Stimulated activated CD4-positive, alpha-beta T cell treated with anti-CD3 and anti-CD28 coated beads, Interleukin-15, amount 100 ng/mL, for 1 hour (primary cell): ENCODE measurements at regions not wholly inside any gene's neighbourhood (a gene's known extent, or its start where the extent isn't known, plus 50 kb on each side); places are given as distances from the start of the nearest gene placed in this dataset.
"Not testable (repeated sequence)": the region's sequence is repeated elsewhere in the genome, so short reads cannot be mapped to it uniquely, and the experiment has no call there.

ENCODE experiments used
- DNase-seq, 2 donors: peaks; one replicate each; pipeline ENCODE4 v3.0.0-alpha.2; 2020; ENCODE audit warnings: low read depth in 1 of 2, low spot score in 1 of 2

DNA sequence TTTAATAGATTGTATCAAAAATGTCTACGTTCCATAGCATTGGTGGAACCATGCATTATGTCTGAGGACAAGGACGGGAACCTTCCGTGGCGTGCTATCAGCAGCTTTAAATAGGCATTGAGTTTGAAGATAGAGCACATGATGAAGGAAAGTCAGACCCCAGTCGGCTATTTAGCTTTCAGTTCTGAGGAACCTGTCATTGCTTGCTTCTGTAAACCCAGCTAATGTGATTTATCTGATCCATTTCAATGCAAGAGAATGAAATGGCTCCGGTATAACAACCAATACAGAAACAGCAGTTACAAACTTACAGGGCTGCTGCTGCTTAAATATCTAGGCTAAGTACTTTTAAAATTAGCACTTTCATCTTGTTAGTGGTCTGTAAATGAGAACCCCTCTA lies 503.3 kb downstream of the RNF144A start:
- no peak for DNase-seq

DNA sequence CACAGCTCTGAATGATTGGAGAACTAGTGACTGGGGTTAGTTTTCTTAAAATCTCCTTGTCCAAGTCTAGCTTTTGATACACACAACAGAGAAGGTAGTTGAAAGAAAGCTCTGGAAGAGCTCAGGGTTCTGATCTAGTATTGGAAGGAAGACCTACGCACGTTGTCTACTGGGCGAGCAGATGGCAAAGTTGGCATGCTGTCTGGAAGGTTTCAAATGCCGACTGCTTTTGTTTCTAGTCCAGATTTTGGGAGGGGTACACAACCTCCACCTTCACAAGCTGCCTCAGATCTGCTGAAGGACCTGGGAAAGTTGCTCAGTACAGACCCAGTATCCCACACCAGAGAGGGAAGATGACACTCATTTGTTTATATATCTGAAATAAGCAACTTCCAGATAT lies 507.3 kb downstream of the RNF144A start:
- DNase-seq = no peak

- no peak for DNase-seq
Measured at GRCh38 chr2:7427293-7428060, 510.3 kb downstream of the RNF144A start.

GRCh38 chr2:7428454-7429204 lies 511.4 kb downstream of the RNF144A start:
- DNase-seq = no peak

DNA sequence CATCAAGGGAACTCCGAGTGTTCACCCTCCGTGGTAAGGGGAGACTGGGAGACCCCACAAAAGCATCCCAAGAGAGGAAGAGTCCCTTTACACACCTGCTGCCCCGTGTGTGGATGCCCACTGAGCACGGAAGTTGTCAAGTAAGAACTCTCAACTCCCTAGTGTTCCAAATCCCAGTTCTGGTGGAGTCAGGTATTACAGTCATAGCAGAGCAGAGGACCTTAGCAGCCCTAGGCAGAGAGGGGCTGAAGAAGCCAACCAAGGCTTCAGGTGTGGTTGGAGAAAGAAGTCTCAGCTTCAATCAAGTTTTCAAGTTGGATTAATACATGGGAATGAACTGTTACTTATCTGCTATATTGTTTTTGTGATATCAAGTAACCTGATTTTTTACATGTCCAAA lies 512.5 kb downstream of the RNF144A start:
- no peak for DNase-seq

DNA sequence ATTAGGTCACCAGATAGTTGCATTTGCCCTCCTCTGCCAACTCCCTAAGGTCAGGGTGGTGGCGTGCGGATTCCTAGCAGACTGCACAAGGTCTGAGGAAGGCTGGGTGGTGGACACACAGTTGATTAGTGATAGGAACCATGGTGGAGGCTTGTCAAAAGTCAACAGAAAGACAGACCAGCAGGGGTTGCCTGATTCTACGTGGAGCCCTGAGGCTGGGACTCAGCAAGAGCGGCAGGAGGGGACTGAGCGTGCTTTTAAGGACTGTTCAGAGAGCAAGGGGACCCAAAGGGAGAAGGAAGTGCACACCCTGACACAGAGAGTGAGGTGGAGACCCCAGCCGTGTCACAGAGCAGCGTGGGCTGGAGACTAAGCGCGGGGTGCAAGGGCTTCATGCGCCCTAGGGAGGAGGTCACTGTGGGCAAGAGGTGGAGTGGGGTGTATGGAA lies 513.2 kb downstream of the RNF144A start:
- no peak for DNase-seq

DNA sequence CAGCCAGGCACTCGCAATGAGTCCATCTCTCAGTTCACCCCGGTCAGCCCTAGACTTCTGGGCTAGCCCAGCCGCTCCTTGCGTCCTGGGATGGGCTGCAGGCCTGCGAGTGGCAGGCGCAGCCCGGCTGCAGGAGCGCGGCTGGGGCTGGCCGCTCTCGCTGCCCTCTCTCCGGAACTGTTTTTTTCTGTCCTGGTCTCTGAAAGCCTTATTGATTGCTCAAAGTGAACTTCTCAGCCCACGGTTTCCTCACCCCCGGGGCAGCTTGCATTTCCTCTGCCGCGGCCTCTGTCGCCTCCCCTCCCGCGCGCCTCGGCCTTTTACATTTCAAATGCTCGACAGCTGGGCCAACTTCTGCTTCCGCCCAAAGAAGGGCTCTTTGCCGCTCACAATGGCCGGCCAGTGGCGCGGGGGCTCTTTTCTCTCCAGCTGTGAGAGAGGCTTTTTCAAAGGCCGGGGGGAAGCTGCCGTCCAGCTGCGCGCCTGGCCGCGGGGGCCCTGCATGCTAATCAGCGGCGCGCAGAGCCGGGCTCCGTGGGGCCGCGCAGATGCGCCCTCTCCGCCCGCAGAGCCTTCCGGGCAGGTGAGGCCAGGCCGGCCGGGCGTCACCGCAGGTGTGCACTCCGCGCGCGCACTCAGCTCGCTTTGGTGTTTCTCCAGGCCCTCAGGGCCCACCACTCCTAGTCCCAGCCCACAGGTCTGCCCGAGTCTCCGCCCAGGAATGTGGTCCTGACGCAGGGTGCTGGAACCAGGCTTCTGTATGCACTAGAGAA lies 513.8 kb downstream of the RNF144A start:
- DNase-seq = peak in 1 of 2 donors; percentile 14

DNA sequence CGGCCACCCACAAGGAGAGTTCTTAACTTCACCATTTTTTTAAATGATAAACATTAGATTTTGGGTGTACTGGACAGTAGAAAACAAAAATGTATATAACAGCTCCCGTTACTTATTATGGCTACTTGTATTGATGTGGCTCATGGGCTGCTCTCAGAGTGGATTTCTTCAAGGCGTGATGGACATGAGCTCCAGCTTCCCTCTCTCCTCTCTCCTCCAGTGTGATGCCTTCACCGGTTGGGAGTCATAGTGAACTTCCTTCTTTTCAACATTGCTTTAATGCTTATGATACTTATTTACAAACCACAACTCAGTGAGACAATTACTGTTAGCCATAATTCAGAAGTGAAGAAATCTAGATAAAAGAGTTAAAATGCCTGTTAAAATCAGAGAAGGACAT lies 515.2 kb downstream of the RNF144A start:
- no peak for DNase-seq

- DNase-seq = no peak
Measured at GRCh38 chr2:7436096-7436906, 519.1 kb downstream of the RNF144A start.

DNA sequence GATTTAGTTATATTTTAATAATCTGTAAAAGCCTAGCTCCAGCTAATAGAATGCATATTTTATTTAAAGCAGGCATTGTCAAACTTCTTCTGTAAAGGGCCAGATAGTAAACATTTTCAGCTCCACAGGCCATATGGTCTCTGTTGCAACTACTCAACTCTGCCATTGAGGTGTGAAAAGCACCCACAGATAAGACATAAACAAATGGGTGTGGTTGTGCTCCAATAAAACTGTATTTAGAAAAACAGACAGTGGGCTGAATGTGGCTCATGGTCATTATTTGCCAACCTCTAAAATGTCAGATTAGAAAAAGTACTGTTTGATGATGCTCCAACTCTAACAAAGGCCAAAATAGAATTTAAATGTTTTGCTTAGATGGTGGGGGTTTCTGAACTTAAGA lies 519.9 kb downstream of the RNF144A start:
- DNase-seq = no peak

GRCh38 chr2:7437716-7438632 lies 520.8 kb downstream of the RNF144A start:
- no peak for DNase-seq

- DNase-seq = no peak
Measured at GRCh38 chr2:7438855-7439254, 521.6 kb downstream of the RNF144A start.

GRCh38 chr2:7440977-7441376 lies 523.8 kb downstream of the RNF144A start:
- DNase-seq = no peak

- not testable (repeated sequence) for DNase-seq
Measured at GRCh38 chr2:7441841-7442240, 524.6 kb downstream of the RNF144A start.

DNA sequence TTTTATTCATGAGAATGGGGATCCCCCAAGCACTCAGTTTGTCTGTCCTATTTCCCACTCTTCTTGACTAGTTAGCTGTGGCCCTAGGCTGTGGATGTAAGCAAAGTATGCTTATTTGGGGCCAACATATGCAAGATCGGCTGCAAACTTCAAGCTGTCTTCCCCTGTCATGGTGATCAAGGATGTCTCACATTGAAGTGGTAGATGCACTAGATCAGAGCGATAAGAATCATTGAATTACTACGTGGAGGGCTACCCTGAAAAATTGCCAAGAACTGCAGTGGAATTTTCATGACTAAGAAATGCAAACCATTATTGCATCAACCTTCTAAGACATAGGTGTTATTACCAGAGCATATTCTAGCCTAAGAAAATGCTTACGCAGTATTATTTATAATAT lies 527.4 kb downstream of the RNF144A start:
- no peak for DNase-seq

DNA sequence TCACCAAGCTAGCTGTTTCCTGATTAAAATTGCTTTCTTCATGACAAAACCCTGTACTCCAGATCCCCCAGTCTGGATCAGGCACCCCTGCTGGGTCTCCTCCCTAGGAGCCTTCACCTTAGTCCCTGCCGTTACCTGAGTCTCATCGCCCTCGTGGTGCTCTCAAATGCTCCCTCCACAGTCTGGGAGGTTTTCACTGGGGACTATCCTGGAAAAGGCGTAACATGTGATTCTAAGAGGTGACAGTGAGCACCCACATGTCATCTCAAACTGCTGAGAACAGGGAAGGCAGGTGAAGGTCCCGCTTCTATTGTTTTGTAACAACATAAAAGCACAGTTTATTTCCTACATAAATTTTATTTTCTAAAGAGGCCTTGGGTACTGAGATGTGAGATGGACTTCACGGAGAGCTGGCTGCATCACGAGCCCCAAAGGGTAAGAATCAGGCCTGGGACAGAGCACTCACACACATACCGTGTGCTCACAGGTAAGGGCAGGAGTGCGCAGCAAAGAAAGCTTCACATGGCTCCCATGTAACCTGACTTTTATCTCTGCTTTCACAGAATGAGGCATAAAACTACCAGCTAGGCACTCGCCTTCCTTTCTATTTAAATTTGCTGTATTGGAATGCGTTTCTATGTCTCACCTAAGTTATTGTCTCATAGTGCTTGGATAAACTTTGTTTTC lies 531.5 kb downstream of the RNF144A start:
- DNase-seq = no peak

- no peak for DNase-seq
Measured at GRCh38 chr2:7449298-7449697, 532.1 kb downstream of the RNF144A start.

- no peak for DNase-seq
Measured at GRCh38 chr2:7450188-7450832, 533.1 kb downstream of the RNF144A start.

DNA sequence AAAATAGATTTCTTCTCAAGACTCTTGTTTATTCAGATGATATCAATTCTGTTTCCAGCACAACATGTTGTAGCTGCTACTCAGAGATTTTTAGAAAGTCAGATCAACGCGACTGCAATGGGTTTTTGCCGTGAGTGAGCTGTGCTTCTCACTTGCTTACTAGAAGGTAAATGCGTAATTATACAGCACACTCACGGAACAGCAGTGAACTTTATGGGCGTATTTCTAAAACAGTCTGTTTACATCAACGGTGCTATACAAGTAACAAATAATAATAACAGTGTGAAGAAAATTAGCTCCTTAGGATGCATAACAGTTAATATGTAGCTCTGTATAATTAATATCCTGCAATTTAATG lies 533.6 kb downstream of the RNF144A start:
- DNase-seq = no peak
